Lower leg skin (tissue), 4 donors: ENCODE measurements at regions not wholly inside any gene's neighbourhood (a gene's known extent, or its start where the extent isn't known, plus 50 kb on each side); places are given as distances from the start of the nearest gene placed in this dataset.

ENCODE experiments used
- DNase-seq, 2 donors: peaks; one replicate each; pipeline ENCODE4 v3.0.0-alpha.2; 2019; ENCODE audit warnings: low spot score in 2 of 2
- H3K4me3 ChIP-seq: fragments of 200-600 bp; sonication (generic); 2 replicates; pipeline ENCODE4 v1.5.1; 2017; ENCODE audit warnings: mild to moderate bottlenecking, low read depth; ENCODE audit not compliant: poor library complexity, severe bottlenecking
- POLR2A ChIP-seq, 2 donors: fragments of 450-650 bp; IDR thresholded peaks; one replicate each; pipeline ENCODE4 v1.6.1; 2016 to 2017; ENCODE audit warnings: antibody characterized with exemption in 2 of 2, mild to moderate bottlenecking in 1 of 2, moderate library complexity in 1 of 2
- WGBS, 2 donors: methylation state at CpG; one replicate each; pipeline ENCODE4 v1.1.5; 2018; 5-methylcytosine and 5-hydroxymethylcytosine counted together
- intact Hi-C: fragments of 100-400 bp; cut with DNase I; formaldehyde crosslinking; loops from one replicate; pipeline ENCODE4 v1.15.0; 2023; ENCODE audit warnings: low total_unique reads
- TF ChIP-seq, protein P1 (sequence below), 3 donors: fragments of 450-650 bp; IDR thresholded peaks; one replicate each; pipeline ENCODE4 v1.5.1; 2016; ENCODE audit warnings: antibody characterized with exemption in 3 of 3, mild to moderate bottlenecking in 3 of 3, moderate library complexity in 2 of 3

DNA sequence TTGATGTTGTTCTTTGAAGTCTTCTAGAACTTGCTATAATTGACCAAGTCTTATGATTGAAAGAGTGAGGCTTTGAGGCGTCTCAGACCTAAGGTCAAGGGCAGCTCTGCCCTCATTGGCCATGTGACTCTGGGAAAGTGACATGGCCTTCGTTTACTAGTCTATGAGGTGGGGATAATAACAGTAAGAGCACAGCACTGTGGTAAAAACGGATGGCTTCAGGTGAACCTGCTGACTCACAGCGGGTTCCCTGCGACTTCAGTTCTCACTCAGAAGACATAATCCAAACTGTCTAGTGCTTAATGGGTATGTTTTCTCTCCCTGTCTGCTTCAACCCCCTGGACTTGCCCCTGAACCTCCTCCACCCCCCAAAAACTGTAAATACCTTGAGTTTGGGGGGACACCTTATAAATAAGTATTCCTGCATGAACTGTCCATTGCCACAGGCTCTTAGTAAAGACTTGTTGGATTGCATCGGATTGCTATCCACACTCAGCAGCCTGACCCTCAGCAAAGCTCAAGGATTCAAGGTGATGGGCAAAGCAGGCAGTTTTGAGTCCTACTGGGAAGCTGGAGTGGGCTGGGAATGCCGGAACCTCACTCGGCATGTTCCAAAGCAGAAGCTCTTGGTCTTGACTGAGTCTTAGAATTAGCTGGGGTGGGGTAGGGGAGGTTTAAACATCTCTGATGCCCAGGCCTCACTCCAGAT, 304.6 kb downstream of the KLF6 start:
- peak in 1 of 2 donors; percentile 80 for DNase-seq
- H3K4me3 ChIP-seq = no peak overlapping the region
- TF ChIP-seq POLR2A (IDR thresholded peaks at IDR 0.05) = no peak
- TF ChIP-seq, protein P1, sequence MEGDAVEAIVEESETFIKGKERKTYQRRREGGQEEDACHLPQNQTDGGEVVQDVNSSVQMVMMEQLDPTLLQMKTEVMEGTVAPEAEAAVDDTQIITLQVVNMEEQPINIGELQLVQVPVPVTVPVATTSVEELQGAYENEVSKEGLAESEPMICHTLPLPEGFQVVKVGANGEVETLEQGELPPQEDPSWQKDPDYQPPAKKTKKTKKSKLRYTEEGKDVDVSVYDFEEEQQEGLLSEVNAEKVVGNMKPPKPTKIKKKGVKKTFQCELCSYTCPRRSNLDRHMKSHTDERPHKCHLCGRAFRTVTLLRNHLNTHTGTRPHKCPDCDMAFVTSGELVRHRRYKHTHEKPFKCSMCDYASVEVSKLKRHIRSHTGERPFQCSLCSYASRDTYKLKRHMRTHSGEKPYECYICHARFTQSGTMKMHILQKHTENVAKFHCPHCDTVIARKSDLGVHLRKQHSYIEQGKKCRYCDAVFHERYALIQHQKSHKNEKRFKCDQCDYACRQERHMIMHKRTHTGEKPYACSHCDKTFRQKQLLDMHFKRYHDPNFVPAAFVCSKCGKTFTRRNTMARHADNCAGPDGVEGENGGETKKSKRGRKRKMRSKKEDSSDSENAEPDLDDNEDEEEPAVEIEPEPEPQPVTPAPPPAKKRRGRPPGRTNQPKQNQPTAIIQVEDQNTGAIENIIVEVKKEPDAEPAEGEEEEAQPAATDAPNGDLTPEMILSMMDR (IDR thresholded peaks at IDR 0.05) = no peak
- intact Hi-C loops = no loop called here
- 95 to 97% methylated on average over 8 of the region's 8 CpGs for WGBS, 2 donors

DNA sequence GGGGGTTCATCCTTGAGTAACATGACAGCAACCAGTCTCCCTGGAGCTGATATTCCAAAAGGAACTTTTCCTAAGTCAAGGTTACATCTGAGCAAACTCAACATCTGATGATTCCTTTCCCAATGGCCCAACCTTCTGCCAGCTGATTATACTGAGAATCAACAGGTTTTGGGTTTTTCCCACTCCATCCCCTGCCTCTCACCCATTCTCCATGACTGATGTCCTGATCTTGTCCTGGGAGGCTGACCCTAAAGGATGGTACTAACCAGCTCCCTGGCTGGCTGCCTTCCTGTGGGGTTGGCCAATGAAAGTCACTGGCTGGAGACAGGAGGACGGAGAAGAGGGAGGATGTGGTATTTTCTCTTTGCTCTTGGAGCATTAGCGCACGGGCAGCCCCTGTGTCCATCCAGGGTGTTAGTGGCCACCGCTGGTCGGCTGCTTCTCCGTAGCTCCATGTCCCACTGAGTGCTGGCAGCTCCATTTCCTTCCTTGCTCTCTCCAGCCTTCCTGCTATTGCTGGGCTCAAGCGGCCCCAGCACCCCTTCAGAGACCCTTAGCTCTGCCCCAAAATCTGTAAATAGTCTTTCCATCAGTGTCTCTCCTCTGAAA, 306.2 kb upstream of the PITRM1 start:
- peak in 1 of 2 donors; percentile 73 for DNase-seq
- WGBS, 2 donors = 91 to 95% methylated on average over 7 of the region's 7 CpGs
- no peak overlapping the region for H3K4me3 ChIP-seq
- TF ChIP-seq, protein P1 (IDR thresholded peaks at IDR 0.05) = no peak
- intact Hi-C loops = no loop called here

DNA sequence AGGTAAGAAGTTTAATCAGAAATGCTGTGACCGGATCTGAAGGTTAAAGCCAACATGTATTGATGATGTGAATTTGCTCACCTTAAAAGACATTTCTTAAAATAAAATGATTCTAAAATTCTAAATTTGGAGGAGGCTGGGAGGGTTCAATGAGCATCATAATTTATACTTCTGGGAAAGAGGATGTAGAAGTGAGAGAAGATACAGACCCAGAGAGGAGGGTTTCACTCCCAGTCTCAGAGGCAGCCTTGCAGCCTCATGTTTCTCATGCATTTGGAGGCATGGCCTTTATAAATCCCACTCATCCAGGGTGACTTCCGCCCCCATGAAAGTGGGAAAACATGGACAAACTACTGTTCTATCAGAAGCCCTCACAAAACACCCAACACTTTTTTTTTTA, 305.6 kb upstream of the PITRM1 start:
- intact Hi-C loops = no loop called here
- no peak for TF ChIP-seq POLR2A (IDR thresholded peaks at IDR 0.05)
- TF ChIP-seq, protein P1 (IDR thresholded peaks at IDR 0.05) = no peak
- no peak for DNase-seq
- no peak overlapping the region for H3K4me3 ChIP-seq
- 97% methylated on average over 2 of the region's 2 CpGs for WGBS, 2 donors

DNA sequence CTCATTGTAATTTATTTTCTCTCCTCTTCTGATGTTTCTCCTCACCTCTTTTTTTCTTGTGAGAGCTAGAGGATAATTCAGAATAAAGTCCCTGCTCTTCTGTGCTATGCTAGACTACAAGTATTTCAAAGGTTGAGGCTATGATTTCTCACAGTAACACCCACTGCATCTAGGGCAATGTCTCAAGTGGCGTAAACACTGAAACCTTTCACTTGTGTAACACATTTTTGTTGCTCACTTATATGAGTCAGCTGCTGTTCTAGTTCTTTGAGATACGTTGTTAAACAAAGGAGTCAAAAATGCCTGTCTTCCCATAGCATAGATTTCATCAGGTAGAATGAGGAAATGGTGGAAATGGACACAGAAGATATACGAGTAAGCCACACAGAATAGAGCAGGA, 305.1 kb upstream of the PITRM1 start:
- intact Hi-C loops = no loop called here

DNA sequence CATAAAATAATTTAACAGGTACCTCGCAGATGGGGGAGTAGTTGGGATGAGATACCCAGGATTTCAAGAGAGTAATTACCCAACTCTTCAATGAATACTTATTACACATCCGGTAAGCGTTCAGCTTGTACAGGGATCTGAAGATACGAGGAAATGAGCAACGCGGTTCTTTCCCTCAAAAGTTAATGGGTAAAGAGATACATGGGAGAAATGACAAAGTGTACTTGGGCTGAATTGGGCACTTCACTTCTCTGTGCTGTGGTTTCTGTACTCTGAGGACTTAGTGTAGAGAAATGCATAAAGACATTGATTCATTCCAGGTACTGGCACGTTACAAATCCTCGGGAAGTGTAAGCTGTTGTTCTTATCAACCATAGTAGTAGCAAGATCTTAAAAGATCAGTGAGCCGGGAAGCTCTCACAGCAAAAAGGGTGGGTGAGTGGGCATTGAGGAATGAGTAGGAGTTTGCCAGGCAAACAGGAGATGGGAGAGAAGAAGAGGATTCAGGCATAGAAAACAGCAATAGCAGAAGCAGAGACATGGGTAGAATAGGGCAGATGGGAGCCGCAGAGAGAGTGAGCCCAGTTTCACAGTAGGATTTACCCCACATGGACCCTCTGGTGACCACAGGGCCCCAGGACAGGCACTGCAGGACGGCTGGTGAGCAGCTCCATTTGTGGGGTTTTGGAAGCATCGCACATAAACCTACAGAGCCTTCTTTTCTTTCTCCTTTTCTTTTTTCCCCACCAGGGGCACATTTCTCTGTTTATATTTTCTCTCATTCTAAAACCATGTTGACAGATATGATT, 304.3 kb upstream of the PITRM1 start:
- 90 to 94% methylated on average over 12 of the region's 12 CpGs for WGBS, 2 donors
- intact Hi-C loops = no loop called here
- TF ChIP-seq POLR2A (IDR thresholded peaks at IDR 0.05) = no peak
- TF ChIP-seq, protein P1 (IDR thresholded peaks at IDR 0.05) = no peak
- no peak overlapping the region for H3K4me3 ChIP-seq
- DNase-seq = peak in 1 of 2 donors; percentile 78

More for the DNA sequence above, 305.1 kb upstream of the PITRM1 start:
- TF ChIP-seq POLR2A (IDR thresholded peaks at IDR 0.05) = no peak
- TF ChIP-seq, protein P1 (IDR thresholded peaks at IDR 0.05) = no peak
- H3K4me3 ChIP-seq = no peak overlapping the region
- DNase-seq = no peak
- 34 to 38% methylated on average over 3 of the region's 3 CpGs for WGBS, 2 donors
